ENCODE measurements at regions not wholly inside any gene's neighbourhood (a gene's known extent, or its start where the extent isn't known, plus 50 kb on each side); places are given as distances from the start of the nearest gene placed in this dataset.

- TF ChIP-seq CTCF (conservative IDR thresholded peaks at IDR 0.05), result no peak
- no peak for TF ChIP-seq EZH2 (IDR thresholded peaks at IDR 0.05; ENCODE audit: low read depth)
Observed at GRCh38 chr1:222919478-222919865, 104.6 kb downstream of the DISP1 start.

Measured in PC-9 (cell line).